IPS DF 6.9 (cell line): ENCODE measurements at regions not wholly inside any gene's neighbourhood (a gene's known extent, or its start where the extent isn't known, plus 50 kb on each side); places are given as distances from the start of the nearest gene placed in this dataset.

Experiments
- DNase-seq: peaks from one replicate; pipeline ENCODE4 v3.0.0-alpha.2; 2013; ENCODE audit warnings: low read depth, low spot score
- H3K27ac ChIP-seq: one replicate; pipeline ENCODE4 v1.5.1; 2013; ENCODE audit warnings: low read length, control low read depth
- H3K27me3 ChIP-seq: 2 replicates; pipeline ENCODE4 v1.6.1; 2013; ENCODE audit warnings: mild to moderate bottlenecking, low read length; ENCODE audit not compliant: control insufficient read depth, insufficient read depth
- H3K36me3 ChIP-seq: 2 replicates; pipeline ENCODE4 v1.6.1; 2013; ENCODE audit warnings: low read length; ENCODE audit not compliant: control insufficient read depth, insufficient read depth
- H3K4me1 ChIP-seq: 2 replicates; pipeline ENCODE4 v1.6.1; 2013; ENCODE audit warnings: low read length; ENCODE audit not compliant: control insufficient read depth, insufficient read depth
- H3K4me3 ChIP-seq: 2 replicates; pipeline ENCODE4 v1.5.1; 2013; ENCODE audit warnings: mild to moderate bottlenecking, low read length
- H3K9me3 ChIP-seq: 2 replicates; pipeline ENCODE4 v1.6.1; 2013; ENCODE audit warnings: low read length, inconsistent platforms; ENCODE audit not compliant: control insufficient read depth, insufficient read depth
- WGBS: extraction: QIAGEN DNeasy Blood & Tissue Kit; methylation state at CpG from one replicate; pipeline ENCODE4 v1.1.7; 2013; ENCODE audit warnings: mixed read lengths, missing lambda C conversion rate; ENCODE audit not compliant: insufficient read length, insufficient coverage; 5-methylcytosine and 5-hydroxymethylcytosine counted together

- WGBS, result no CpG with 5 or more reads among the region's 4 CpGs
- no peak overlapping the region for H3K27ac ChIP-seq
These were observed 595.5 kb downstream of the LMO7 start for GRCh38 chr13:76231522-76232167.

GRCh38 chr13:76229281-76229680 lies 593.2 kb downstream of the LMO7 start:
- WGBS, result no CpG with 5 or more reads among the region's 2 CpGs
- H3K36me3 ChIP-seq, result no peaks in the 10 kb centered on the region
- no peak overlapping the region for H3K27ac ChIP-seq
- H3K4me3 ChIP-seq, result no peak overlapping the region
- no peak for DNase-seq
- H3K4me1 ChIP-seq, result no peaks in the 10 kb centered on the region
- no peaks in the 10 kb centered on the region for H3K9me3 ChIP-seq
- no peaks in the 10 kb centered on the region for H3K27me3 ChIP-seq

More at GRCh38 chr13:76231522-76232167, 595.5 kb downstream of the LMO7 start:
- H3K4me1 ChIP-seq, result no peaks in the 10 kb centered on the region
- no peaks in the 10 kb centered on the region for H3K9me3 ChIP-seq
- H3K27me3 ChIP-seq, result no peaks in the 10 kb centered on the region
- DNase-seq, result no peak
- H3K36me3 ChIP-seq, result no peaks in the 10 kb centered on the region
- H3K4me3 ChIP-seq, result no peak overlapping the region

DNA sequence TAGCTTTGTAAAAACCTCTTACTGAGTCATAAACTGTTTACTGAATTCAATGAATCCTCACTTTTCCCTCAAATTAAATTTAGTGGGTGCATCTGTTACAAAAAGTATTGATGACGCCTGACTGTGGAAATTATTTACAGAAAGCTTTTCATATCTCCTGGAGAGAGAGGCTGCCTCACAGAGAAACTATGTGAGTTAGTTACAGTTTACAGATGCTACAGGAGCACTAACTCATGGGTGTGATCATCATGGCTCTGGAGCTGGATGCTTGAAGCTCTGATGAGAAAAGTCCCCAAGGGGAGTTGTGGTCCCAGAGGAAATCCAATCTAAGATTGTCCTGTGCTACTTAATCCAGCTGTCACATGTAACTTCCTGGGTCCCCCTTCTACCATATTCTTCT lies 590.8 kb downstream of the LMO7 start:
- no peaks in the 10 kb centered on the region for H3K27me3 ChIP-seq
- DNase-seq, result no peak
- no peak overlapping the region for H3K27ac ChIP-seq
- H3K36me3 ChIP-seq, result no peaks in the 10 kb centered on the region
- H3K9me3 ChIP-seq, result no peaks in the 10 kb centered on the region
- no peak overlapping the region for H3K4me3 ChIP-seq
- H3K4me1 ChIP-seq, result no peaks in the 10 kb centered on the region
- no CpG with 5 or more reads among the region's 1 CpG for WGBS

DNA sequence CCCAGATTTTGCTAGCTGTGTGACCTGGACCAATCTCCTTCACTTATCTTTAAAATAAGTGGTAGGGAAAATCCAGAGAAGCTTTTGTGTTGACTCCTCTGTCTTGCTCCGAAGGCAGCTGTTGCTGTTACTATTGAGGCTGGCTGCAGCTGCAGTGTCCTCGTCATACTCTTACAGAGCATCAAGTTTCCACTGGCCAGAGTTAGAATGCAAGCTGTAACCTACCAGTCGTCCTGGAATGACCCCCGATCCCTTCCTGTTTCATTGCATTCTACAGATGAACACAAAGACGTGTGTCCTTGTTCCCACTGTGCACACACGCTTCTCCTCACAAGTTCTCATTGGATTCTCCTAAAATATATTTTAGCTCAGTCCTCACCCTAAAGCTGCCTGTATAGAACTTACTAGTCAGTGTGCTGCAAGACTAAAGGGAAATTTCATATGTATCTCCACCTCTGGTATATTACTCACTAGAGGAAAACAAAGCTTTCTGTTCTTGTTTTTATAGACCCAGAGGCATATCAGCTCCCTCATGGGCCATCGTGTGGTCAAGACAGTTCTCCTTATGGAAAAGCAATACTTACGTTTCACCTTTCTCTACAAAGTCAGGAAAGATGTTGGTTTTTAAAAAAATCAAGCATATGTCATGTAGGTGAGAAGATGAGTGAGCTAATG lies 589.8 kb downstream of the LMO7 start:
- no peaks in the 10 kb centered on the region for H3K4me1 ChIP-seq
- no peaks in the 10 kb centered on the region for H3K36me3 ChIP-seq
- H3K9me3 ChIP-seq, result no peaks in the 10 kb centered on the region
- no peak overlapping the region for H3K4me3 ChIP-seq
- no CpG with 5 or more reads among the region's 8 CpGs for WGBS
- H3K27ac ChIP-seq, result no peak overlapping the region
- H3K27me3 ChIP-seq, result no peaks in the 10 kb centered on the region
- DNase-seq, result no peak

DNA sequence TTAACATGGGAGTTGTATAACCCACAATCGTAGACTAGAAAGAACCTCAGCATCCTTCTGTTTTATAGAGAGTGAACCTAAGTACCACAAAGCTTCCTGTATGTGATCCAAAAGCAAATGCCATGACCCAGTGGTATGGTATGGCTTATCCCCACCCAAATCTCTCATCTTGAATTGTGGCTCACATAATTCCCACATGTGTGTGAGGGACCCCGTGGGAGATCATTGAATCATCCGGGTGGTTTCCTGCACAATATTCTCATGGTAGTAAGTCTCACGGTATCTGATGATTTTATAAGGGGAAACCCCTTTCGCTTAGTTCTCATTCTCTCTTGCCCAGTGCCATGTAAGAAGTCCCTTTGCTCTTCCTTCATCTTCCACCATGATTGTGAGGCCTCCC lies 587.9 kb downstream of the LMO7 start:
- WGBS, result no CpG with 5 or more reads among the region's 5 CpGs

GRCh38 chr13:76223565-76223964 lies 587.4 kb downstream of the LMO7 start:
- H3K9me3 ChIP-seq, result no peaks in the 10 kb centered on the region
- no peak overlapping the region for H3K27ac ChIP-seq
- no peak for DNase-seq
- WGBS, result no CpG with 5 or more reads among the region's 2 CpGs
- H3K27me3 ChIP-seq, result no peaks in the 10 kb centered on the region
- no peaks in the 10 kb centered on the region for H3K4me1 ChIP-seq
- H3K4me3 ChIP-seq, result no peak overlapping the region
- no peaks in the 10 kb centered on the region for H3K36me3 ChIP-seq

More for the DNA sequence above, 587.9 kb downstream of the LMO7 start:
- Histone ChIP-seq H3K4me1 (no peaks in the 10 kb centered on the region), H3K4me3 (no peak overlapping the region), H3K27me3 (no peaks in the 10 kb centered on the region), H3K9me3 (no peaks in the 10 kb centered on the region), H3K27ac (no peak overlapping the region), H3K36me3 (no peaks in the 10 kb centered on the region)
- DNase-seq, result no peak

GRCh38 chr13:76222511-76222910 lies 586.4 kb downstream of the LMO7 start:
- Histone ChIP-seq H3K4me3 (no peak overlapping the region), H3K36me3 (no peaks in the 10 kb centered on the region), H3K4me1 (no peaks in the 10 kb centered on the region), H3K27ac (no peak overlapping the region), H3K27me3 (no peaks in the 10 kb centered on the region), H3K9me3 (no peaks in the 10 kb centered on the region)
- no peak for DNase-seq
- 100% methylated on average over 1 of the region's 2 CpGs for WGBS

DNA sequence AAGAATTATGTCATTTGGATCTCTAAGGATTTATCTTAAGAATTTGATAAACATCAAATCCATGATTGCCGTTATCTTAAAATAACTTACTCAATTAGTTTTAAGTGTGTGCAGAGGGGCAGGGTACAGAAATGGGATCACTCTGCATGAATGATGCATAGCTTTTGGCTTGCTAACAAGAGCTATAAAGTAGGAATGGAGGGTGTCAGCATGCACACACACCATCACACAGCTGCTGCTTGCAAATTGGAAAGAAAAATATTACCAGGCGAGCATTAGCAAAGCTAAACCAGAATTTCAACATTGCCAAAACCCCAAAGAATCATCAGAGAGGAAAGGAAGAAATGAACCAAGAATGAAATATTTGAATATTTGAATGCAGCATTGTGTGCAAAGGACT lies 580.6 kb downstream of the LMO7 start:
- Histone ChIP-seq H3K4me3 (no peak overlapping the region), H3K9me3 (no peaks in the 10 kb centered on the region), H3K27me3 (no peaks in the 10 kb centered on the region), H3K4me1 (no peaks in the 10 kb centered on the region), H3K27ac (no peak overlapping the region), H3K36me3 (no peaks in the 10 kb centered on the region)
- no peak for DNase-seq
- WGBS, result no CpG with 5 or more reads among the region's 2 CpGs

DNA sequence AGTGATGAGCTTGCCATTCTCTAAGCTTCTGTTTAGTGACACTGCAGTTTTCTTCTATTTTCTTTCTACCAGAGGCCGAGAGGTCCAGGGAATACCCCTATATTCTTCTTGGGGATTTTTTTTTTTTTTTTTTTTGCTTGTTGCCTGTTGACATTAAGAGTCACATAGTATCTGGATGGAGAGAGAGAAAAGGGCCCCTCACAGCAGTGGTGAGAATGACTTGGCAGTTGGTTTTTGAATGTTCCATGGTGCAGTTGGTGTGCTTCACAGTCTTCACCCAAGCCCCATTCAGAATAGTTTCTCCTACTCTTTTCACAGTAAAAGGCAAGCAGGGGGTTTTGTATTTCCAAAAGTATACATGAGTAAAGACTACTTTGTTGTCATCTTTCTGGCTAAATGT lies 577.9 kb downstream of the LMO7 start:
- WGBS, result no CpG with 5 or more reads among the region's 1 CpG
- Histone ChIP-seq H3K36me3 (no peaks in the 10 kb centered on the region), H3K9me3 (no peaks in the 10 kb centered on the region), H3K4me1 (no peaks in the 10 kb centered on the region), H3K4me3 (no peak overlapping the region), H3K27me3 (no peaks in the 10 kb centered on the region), H3K27ac (no peak overlapping the region)
- DNase-seq, result no peak

DNA sequence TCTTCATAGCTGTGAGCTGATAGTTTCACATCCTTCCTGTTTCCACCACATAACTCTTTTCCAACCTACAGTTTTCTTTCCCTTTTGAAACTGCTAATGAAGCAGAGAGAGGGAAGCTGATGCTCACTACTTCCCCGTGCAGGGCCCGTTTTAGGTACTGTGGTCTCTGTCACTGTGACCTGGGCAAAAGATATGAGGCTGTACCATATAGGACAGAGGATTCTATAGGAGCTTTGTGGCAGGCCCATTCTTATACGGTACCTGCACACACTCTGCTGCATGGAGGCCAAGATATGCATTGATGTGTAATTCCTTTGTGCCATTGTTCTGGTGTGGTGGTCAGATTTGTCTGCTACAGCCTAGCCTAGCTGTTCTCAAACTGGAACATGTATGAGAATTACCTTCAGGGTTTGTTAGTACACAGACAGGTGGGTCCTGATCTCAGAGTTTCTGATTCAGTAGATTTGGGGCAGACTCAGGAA lies 577.3 kb downstream of the LMO7 start:
- no peak for DNase-seq
- Histone ChIP-seq H3K9me3 (no peaks in the 10 kb centered on the region), H3K36me3 (no peaks in the 10 kb centered on the region), H3K4me1 (no peaks in the 10 kb centered on the region), H3K27ac (no peak overlapping the region), H3K4me3 (no peak overlapping the region), H3K27me3 (no peaks in the 10 kb centered on the region)
- no CpG with 5 or more reads among the region's 3 CpGs for WGBS

- WGBS, result no CpG with 5 or more reads among the region's 1 CpG
- Histone ChIP-seq H3K4me1 (no peaks in the 10 kb centered on the region), H3K36me3 (no peaks in the 10 kb centered on the region), H3K27ac (no peak overlapping the region), H3K4me3 (no peak overlapping the region), H3K27me3 (no peaks in the 10 kb centered on the region), H3K9me3 (no peaks in the 10 kb centered on the region)
- no peak for DNase-seq
These were observed 574.1 kb downstream of the LMO7 start for GRCh38 chr13:76210262-76210661.
